NCI-H510A treated with DMSO at 0.1 percent for 48 hours (cell line): ENCODE measurements at regions not wholly inside any gene's neighbourhood (a gene's known extent, or its start where the extent isn't known, plus 50 kb on each side); places are given as distances from the start of the nearest gene placed in this dataset.

Experiments
- DNase-seq: peaks from one replicate; lab custom pipeline; 2025; lab: John Stamatoyannopoulos, UW

- no peak for DNase-seq
Observed at GRCh38 chr19:30742406-30742938, 370.3 kb downstream of the ZNF536 start.

DNA sequence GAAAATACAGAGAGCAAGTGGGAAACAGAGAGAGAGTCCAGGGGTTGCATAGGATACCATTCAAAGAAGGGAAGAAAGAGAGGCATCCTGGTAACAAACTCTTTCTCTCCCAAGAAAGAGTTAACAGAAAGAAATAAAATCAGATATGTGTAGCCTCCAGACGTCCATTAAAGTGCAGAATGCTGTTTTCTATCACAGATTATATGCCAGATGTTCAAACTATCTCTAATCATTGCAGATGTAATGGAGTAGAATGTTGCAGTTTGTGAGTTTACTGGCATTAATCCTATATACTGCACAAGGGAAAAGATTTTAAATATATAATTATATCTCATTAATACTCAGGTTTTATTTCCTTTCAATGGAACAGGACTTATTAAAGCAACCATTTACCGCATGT lies 369.4 kb downstream of the ZNF536 start:
- DNase-seq = no peak

DNA sequence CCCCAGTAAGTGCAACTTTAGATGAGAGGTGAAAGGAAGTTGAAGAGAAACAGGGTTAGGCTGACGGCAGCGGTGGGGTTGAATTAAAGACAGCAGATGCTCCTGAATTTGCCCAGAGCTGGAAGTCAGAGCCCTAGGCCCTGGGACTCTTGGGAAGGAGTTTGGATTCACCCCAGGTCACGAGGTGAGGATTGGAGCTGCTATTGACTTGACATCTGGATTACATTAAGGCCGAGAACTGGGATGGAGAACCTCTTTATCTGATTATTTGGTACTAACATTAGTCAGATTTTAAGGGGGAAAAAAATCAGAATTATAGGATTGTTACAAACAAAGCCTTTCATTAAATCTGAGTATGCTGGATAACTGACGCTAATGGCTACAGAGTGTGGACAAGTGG lies 367.2 kb downstream of the ZNF536 start:
- no peak for DNase-seq

DNA sequence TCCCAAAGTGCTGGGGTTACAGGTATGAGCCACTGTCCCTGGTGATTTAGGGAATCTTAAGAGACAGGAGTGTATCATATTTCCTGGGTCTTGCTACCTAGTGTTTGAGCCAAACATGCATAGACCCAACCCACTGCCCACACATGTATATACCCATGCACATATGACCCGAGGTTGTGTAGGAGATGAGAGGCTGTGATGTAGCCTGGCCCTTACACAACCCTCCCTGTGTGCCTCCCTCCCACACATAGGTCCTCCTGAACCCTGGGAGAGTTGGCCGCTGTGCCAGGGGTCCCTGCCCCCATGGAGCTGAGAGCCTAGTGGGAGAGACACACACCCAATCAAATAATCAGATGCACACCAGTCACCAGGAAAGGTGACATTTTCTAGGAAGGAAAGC lies 365.9 kb downstream of the ZNF536 start:
- DNase-seq = no peak

- no peak for DNase-seq
Observed at GRCh38 chr19:30734669-30735068, 362.5 kb downstream of the ZNF536 start.

GRCh38 chr19:30733826-30734550 lies 361.8 kb downstream of the ZNF536 start:
- DNase-seq = no peak

- DNase-seq = no peak
Observed at GRCh38 chr19:30731591-30731990, 359.4 kb downstream of the ZNF536 start.

DNA sequence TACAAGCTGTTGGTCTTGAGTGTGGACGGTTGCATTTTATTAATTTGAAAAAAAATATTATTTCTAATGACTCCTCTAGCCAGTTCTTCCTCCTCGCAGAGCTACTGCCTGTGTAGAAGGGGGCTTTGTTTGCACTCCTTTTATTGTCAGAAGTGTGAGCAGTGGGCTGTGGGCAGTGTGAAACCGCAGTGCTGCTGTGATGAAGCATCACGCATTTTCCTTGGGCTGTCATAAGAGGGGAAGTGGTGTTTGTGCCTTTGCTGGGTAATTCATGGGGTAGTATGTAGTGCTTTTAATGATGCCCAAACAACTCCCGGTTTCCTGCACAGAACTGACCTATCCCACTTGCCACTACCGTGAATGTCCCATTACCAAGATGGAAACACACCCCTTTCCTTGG lies 357.3 kb downstream of the ZNF536 start:
- DNase-seq = no peak

- DNase-seq = no peak
Observed at GRCh38 chr19:30722761-30723160, 350.6 kb downstream of the ZNF536 start.

DNA sequence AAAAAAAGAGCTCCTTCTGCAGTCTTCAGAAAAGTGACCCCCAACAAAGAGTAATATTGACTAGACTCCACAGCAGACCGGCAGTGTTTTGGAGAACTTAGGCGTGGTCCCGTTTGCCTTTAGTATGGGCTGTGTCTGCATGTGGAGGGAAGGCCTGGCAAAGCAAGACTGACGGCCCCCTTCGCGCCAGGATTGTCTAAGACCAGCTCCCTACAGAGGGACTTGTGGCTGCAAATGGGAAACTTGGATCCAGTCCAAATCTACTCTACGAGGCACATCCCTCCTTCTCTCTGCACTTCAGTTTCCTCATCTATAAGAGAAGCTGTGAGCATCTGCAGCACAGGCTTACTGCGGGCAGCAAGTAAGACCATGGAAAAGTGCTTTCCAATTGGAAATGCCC lies 350.0 kb downstream of the ZNF536 start:
- DNase-seq = no peak

GRCh38 chr19:30719999-30720345 lies 347.8 kb downstream of the ZNF536 start:
- no peak for DNase-seq

GRCh38 chr19:30719189-30719998 lies 347.2 kb downstream of the ZNF536 start:
- DNase-seq = no peak

DNA sequence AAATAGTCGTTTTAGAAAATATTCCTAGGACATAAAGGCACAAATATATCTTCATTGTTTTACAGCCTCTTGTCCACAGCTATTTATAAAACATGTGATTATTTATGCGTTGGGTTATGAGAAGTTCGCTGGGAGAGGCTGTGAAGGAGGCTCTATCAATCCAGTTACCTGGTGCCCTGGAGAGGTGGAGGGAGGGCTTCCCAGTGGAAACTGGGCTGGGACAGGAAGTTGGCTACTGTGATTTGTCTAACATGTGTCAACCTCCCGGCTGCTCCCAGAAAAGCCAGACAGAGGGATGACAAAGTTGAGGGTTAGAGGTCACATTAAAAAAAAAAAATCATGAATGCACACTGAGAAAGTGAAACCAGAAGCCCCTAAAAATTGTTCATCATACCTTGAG lies 346.5 kb downstream of the ZNF536 start:
- DNase-seq = no peak

- no peak for DNase-seq
Observed at GRCh38 chr19:30718014-30718413, 345.8 kb downstream of the ZNF536 start.

DNA sequence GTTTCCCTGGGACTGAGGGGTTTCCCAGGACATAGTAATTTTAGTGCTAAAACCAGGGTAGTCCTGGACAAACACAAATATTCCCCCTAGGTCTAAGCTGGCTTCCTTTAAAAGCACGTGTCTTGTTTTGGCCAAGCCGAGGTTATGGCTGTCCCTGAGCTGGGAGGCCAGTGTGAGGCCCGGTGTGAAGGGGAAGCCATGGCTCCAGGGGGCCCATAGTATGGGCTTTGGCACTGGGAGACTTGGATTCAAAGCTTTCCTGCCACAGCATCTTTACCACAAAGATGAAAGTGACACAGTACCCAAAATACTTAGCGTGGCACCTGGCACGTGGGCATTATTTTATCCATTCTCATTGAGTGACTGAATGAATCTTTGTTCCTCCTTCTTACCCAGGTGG lies 345.2 kb downstream of the ZNF536 start:
- DNase-seq = no peak

DNA sequence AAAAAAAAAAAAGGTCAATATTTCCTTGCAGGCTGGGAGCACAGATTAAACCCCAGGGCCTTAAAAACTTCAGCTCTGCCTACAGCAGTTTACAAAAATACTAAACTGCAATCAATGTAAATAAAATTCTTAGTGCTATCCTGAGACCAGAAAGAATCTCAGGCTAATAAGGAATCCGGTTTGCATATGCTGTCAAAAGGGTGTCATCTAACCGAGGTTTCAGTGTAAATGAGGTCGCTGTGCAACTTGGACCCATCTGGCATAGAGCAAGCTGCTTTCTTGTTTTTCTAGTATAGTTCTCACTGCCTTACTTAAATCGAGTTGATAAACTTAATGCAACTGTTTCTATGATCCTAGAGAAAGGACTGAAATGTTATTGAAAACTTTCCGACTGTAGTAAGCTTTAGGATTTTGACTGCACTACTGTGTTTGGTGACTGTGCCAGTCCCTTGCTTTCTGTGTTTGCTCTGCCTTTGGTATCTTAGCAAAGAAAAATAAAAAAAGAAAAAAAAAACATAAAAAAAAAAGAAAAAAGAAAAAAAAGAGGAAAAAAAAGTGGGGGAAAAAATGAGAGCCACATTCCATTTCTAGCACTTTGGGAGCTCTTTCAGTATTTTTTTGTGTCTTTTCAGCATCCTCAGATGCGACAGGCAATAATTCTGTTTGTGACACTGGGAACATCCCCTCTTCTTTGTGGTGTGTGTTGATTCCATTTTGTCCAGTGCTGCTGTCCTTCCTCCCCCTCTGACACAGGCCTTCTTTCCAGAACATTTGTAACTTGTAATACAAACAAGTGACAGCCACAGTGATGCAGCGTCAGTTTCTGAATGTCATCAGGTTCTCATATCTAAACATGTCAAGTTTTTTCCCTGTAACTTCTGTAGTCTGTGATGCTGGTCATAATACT lies 340.5 kb downstream of the ZNF536 start:
- no peak for DNase-seq

DNA sequence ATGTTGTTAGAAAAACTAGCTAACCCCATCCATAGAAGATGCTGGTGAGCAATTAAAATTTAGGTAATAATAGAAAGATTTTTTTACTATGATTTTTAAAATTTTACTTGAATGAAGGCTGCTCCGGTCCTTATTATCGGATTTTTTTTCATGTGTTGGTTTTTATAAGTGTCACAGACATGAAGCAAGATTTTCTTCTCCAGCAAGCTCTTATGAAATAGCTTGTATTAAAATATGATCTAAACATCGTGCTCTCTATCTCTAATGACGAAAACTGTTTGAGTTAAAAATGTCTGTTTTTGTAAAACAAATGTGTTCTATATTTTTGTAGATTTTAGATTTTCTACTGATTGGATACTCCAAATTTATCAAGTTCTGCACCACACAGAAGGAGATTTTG lies 339.6 kb downstream of the ZNF536 start:
- DNase-seq = no peak

DNA sequence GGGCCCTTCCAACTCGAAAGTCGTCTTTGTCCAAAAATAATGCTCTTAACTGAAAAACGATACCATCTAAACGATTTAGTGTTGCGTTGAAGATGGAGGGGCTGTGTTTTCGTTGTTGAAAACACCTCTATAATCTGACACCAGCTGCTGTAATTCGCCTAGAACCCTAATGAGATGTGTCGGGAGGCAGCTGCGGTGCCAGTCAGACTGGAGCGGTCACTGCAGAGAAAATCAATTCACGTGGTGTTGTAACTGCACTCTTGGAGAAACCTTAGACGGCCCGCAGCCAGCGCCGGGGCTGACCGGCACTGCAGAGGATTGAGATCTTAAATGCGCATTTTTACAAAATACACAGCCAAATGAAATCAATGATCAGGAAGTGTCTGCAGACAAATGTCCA lies 339.1 kb downstream of the ZNF536 start:
- DNase-seq = no peak

DNA sequence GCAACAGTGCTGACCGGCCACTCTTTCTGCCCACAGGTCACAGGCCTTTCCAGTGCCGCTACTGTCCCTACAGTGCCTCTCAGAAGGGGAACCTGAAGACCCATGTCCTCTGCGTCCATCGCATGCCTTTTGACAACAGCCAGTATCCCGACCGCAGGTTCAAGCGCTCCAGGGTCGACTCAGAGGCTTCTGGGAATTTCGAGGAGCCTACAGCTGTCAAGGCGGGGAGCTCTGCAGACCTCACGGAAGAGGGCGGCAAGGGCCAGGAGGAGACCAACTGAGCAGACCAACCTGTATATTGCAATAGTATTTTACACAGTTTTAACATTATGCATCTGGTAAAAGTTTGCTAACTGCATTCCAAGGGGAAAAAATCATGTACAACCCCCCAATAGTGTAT lies 338.5 kb downstream of the ZNF536 start:
- no peak for DNase-seq

- no peak for DNase-seq
Observed at GRCh38 chr19:30708416-30709178, 336.4 kb downstream of the ZNF536 start.

DNA sequence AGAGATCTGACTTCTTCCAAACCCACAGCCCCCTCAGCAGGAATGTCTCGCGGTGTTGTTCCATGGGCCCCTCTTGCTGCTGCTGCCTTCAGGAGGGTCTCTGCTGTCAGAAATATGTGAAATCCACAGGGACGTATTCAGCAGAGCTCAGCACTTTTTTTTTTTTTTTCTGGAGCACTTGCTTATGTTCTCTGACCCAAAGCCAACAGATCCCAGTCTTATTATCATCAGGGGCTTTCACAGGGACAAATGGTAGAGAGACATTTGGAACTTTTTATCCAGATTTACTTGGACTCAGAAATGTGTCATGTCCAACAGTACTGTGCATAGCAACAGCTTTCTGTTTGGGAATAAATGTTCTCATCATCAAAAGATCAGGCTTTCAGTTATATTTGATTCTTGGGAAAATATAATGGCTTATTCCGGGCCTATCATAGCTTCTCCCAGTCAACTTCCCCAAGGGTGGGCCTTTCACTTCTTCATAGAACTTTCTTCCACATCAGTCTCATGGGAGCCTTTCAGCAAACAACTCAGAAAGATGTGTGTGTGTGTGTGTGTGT lies 332.7 kb downstream of the ZNF536 start:
- DNase-seq = no peak
